ENCODE measurements at regions not wholly inside any gene's neighbourhood (a gene's known extent, or its start where the extent isn't known, plus 50 kb on each side); places are given as distances from the start of the nearest gene placed in this dataset.

DNA sequence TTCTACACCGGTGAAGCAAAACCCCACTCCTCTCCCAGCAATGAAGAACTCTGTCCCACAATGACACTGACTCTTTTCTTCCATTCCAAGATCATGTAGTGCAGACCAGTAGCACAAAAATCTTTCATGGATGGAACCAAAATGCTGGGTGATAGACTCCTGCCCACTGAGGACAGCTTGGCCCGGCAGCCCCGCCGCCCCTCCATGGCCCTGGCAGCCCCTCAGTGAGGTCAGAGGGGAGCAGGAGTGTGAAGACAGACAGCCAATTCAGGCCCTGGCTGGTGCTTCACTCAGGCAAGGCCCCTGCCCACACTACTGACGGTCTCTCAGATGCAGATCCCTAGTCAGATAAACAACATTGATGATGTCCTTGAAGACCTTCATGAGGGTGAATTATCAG is 131.9 kb upstream of the SYNDIG1 start:
- no peak for DNase-seq (ENCODE audit: low read depth in 2 of 2)
- Histone ChIP-seq H3K27me3 (ENCODE audit: control insufficient read depth, insufficient read depth, low read length) (no peaks in the 10 kb centered on the region), H4K20me1 (ENCODE audit: control insufficient read depth, extremely low read depth, insufficient read depth, low read length) (no peaks in the 10 kb centered on the region), H3K9ac (ENCODE audit: insufficient read depth, low read length) (no peak overlapping the region), H2AFZ (ENCODE audit: low read length) (no peak overlapping the region), H3K27ac (ENCODE audit: insufficient read depth, low read length) (no peak overlapping the region), H3K4me1 (ENCODE audit: control insufficient read depth, extremely low read depth, insufficient read depth, low read length) (no peaks in the 10 kb centered on the region), H3K36me3 (ENCODE audit: control insufficient read depth, insufficient read depth, low read length) (no peaks in the 10 kb centered on the region), H3K9me3 (ENCODE audit: control insufficient read depth, insufficient read depth, low read depth, low read length) (no peaks in the 10 kb centered on the region), H3K4me2 (ENCODE audit: extremely low read depth, insufficient read depth, low read length) (no peak overlapping the region), H3K4me3 (replicated peaks in 1 of 4; ENCODE audit: control extremely low read depth in 1 of 4, insufficient read depth in 1 of 4, low read depth in 3 of 4, low read length in 4 of 4) (no peak overlapping the region), H3K79me2 (ENCODE audit: control insufficient read depth, insufficient read depth, low read length) (no peaks in the 10 kb centered on the region)
- TF ChIP-seq CTCF (conservative IDR thresholded peaks at IDR 0.05 in 1 of 2, IDR thresholded peaks at IDR 0.05 in 1 of 2; ENCODE audit: low read depth in 1 of 2, low read length in 2 of 2) = no peak
- no peak for TF ChIP-seq EZH2 (IDR thresholded peaks at IDR 0.05; ENCODE audit: low read length, missing control alignments)

- Histone ChIP-seq H3K9ac (ENCODE audit: insufficient read depth, low read length) (no peak overlapping the region), H4K20me1 (ENCODE audit: control insufficient read depth, extremely low read depth, insufficient read depth, low read length) (no peaks in the 10 kb centered on the region), H3K4me3 (replicated peaks in 1 of 4; ENCODE audit: control extremely low read depth in 1 of 4, insufficient read depth in 1 of 4, low read depth in 3 of 4, low read length in 4 of 4) (no peak overlapping the region), H3K9me3 (ENCODE audit: control insufficient read depth, insufficient read depth, low read depth, low read length) (no peaks in the 10 kb centered on the region), H3K27me3 (ENCODE audit: control insufficient read depth, insufficient read depth, low read length) (no peaks in the 10 kb centered on the region), H3K4me2 (ENCODE audit: extremely low read depth, insufficient read depth, low read length) (no peak overlapping the region), H3K79me2 (ENCODE audit: control insufficient read depth, insufficient read depth, low read length) (no peaks in the 10 kb centered on the region), H3K4me1 (ENCODE audit: control insufficient read depth, extremely low read depth, insufficient read depth, low read length) (no peaks in the 10 kb centered on the region), H3K27ac (ENCODE audit: insufficient read depth, low read length) (no peak overlapping the region), H2AFZ (ENCODE audit: low read length) (no peak overlapping the region), H3K36me3 (ENCODE audit: control insufficient read depth, insufficient read depth, low read length) (no peaks in the 10 kb centered on the region)
- TF ChIP-seq CTCF (conservative IDR thresholded peaks at IDR 0.05 in 1 of 2, IDR thresholded peaks at IDR 0.05 in 1 of 2; ENCODE audit: low read depth in 1 of 2, low read length in 2 of 2) (no peak), EZH2 (IDR thresholded peaks at IDR 0.05; ENCODE audit: low read length, missing control alignments) (no peak)
- DNase-seq (ENCODE audit: low read depth in 2 of 2) = peak; percentile 24 to 36
These were observed 132.4 kb upstream of the SYNDIG1 start for GRCh38 chr20:24337069-24337468.

DNA sequence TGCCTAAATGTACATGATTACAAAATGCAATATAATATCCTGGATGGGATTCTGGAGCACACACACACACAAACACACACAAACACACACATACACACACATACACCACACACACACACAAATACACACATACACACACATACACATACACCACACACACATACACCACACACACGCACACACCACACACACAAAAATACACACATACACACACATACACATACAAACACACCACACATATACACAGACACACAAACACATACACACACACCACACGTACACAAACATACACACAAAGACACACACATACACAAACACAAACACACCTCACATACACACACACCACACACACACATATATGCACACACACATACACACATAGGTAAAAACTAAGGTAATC is 134.6 kb upstream of the SYNDIG1 start:
- Histone ChIP-seq H3K27me3 (ENCODE audit: control insufficient read depth, insufficient read depth, low read length) (no peaks in the 10 kb centered on the region), H3K36me3 (ENCODE audit: control insufficient read depth, insufficient read depth, low read length) (no peaks in the 10 kb centered on the region), H3K4me2 (ENCODE audit: extremely low read depth, insufficient read depth, low read length) (no peak overlapping the region), H3K27ac (ENCODE audit: insufficient read depth, low read length) (no peak overlapping the region), H3K4me1 (ENCODE audit: control insufficient read depth, extremely low read depth, insufficient read depth, low read length) (no peaks in the 10 kb centered on the region), H2AFZ (ENCODE audit: low read length) (no peak overlapping the region), H3K9me3 (ENCODE audit: control insufficient read depth, insufficient read depth, low read depth, low read length) (no peaks in the 10 kb centered on the region), H3K79me2 (ENCODE audit: control insufficient read depth, insufficient read depth, low read length) (no peaks in the 10 kb centered on the region), H4K20me1 (ENCODE audit: control insufficient read depth, extremely low read depth, insufficient read depth, low read length) (no peaks in the 10 kb centered on the region), H3K9ac (ENCODE audit: insufficient read depth, low read length) (no peak overlapping the region), H3K4me3 (replicated peaks in 1 of 4; ENCODE audit: control extremely low read depth in 1 of 4, insufficient read depth in 1 of 4, low read depth in 3 of 4, low read length in 4 of 4) (no peak overlapping the region)
- TF ChIP-seq CTCF (conservative IDR thresholded peaks at IDR 0.05 in 1 of 2, IDR thresholded peaks at IDR 0.05 in 1 of 2; ENCODE audit: low read depth in 1 of 2, low read length in 2 of 2) (no peak), EZH2 (IDR thresholded peaks at IDR 0.05; ENCODE audit: low read length, missing control alignments) (no peak)
- DNase-seq (ENCODE audit: low read depth in 2 of 2) = no peak
